HCT116 (cell line): ENCODE measurements at regions not wholly inside any gene's neighbourhood (a gene's known extent, or its start where the extent isn't known, plus 50 kb on each side); places are given as distances from the start of the nearest gene placed in this dataset.

Experiments used
- ATAC-seq: fragments of 200-7000 bp; cut with Tn5 transposase; 2 replicates; pipeline ENCODE4 v1.9.1; 2020; ENCODE audit warnings: mild to moderate bottlenecking, moderate library complexity
- BruUV-seq: library from RNA; stranded (reverse); fragments of 400-500 nt; replicated peaks from 2 replicates; lab custom pipeline; 2021; lab: Mats Ljungman, UMichigan
- CTCF ChIA-PET: fragments of 300-600 bp; sonication (Branson Sonifier 250); formaldehyde crosslinking; loops from one replicate; lab custom pipeline; 2021; ENCODE audit warnings: antibody characterized with exemption; lab: Charles Lee
- POLR2A ChIA-PET: fragments of 300-600, 350-600 bp; sonication (Branson Sonifier 250); formaldehyde crosslinking; loops from one replicate; lab custom pipeline; 2021; ENCODE audit warnings: antibody characterized with exemption; lab: Charles Lee
- RAD21 ChIA-PET, 2 experiments: fragments of 300-600 bp; sonication (Branson Sonifier 250); formaldehyde crosslinking; loops; one replicate each; lab custom pipeline; 2023; ENCODE audit warnings: low total read pairs in 2 of 2; ENCODE audit not compliant: uncharacterized antibody in 2 of 2, unreplicated experiment in 2 of 2, low non-redundant PET in 1 of 2; lab: Charles Lee
- DNase-seq: peaks from one replicate; pipeline ENCODE4 v3.0.0-alpha.2; 2010; ENCODE audit warnings: low read depth, low spot score
- H2AFZ ChIP-seq: fragments of 200-600 bp; shearing (Covaris generic), sonication (generic); 2 replicates; pipeline ENCODE4 v1.6.1; 2017; ENCODE audit warnings: low read depth, mixed run types, mixed read lengths, antibody characterized with exemption, low read length; ENCODE audit not compliant: poor library complexity, severe bottlenecking
- H3K27ac ChIP-seq: 2 replicates; pipeline ENCODE4 v1.5.1; 2012; ENCODE audit warnings: low read depth, low read length
- H3K27me3 ChIP-seq: fragments of 200-600 bp; sonication (generic); 2 replicates; pipeline ENCODE4 v1.6.1; 2016; ENCODE audit warnings: mixed run types, low read length, mixed read lengths; ENCODE audit not compliant: insufficient read depth
- H3K36me3 ChIP-seq, 2 experiments: fragments of 200-500 bp in 1 of 2; fragments of 200-600 bp in 1 of 2; sonication (Bioruptor generic) in 1 of 2; sonication (generic) in 1 of 2; 2 replicates each; pipeline versions ENCODE4 v1.5.1 to v1.6.1; 2014 to 2016; ENCODE audit warnings: low read length in 2 of 2, inconsistent platforms in 1 of 2, mixed read lengths in 1 of 2, mixed run types in 1 of 2; ENCODE audit not compliant: insufficient read depth in 2 of 2, control insufficient read depth in 1 of 2
- H3K4me1 ChIP-seq, 2 experiments: fragments of 200-600 bp in 1 of 2; sonication (generic) in 1 of 2; 2 replicates each; pipeline versions ENCODE4 v1.5.1 to v1.6.1; 2012 to 2017; ENCODE audit warnings: low read length in 2 of 2, inconsistent platforms in 1 of 2, mild to moderate bottlenecking in 1 of 2, mixed read lengths in 1 of 2, mixed run types in 1 of 2, moderate library complexity in 1 of 2; ENCODE audit not compliant: insufficient read depth in 2 of 2, control insufficient read depth in 1 of 2
- H3K4me2 ChIP-seq: fragments of 200-600 bp; sonication (generic); 2 replicates; pipeline ENCODE4 v1.6.1; 2017; ENCODE audit warnings: mixed run types, low read length, mixed read lengths
- H3K4me3 ChIP-seq, 2 experiments: fragments of 200-600 bp in 1 of 2; sonication (generic) in 1 of 2; replicated peaks in 1 of 2; 2 replicates each; pipeline ENCODE4 v1.5.1; 2011 to 2016; ENCODE audit warnings: low read length in 2 of 2, control low read depth in 1 of 2, low read depth in 1 of 2, mild to moderate bottlenecking in 1 of 2, mixed read lengths in 1 of 2, mixed run types in 1 of 2
- H3K79me2 ChIP-seq: fragments of 200-600 bp; sonication (generic); 2 replicates; pipeline ENCODE4 v1.6.1; 2017; ENCODE audit warnings: mild to moderate bottlenecking, mixed run types, low read length, moderate library complexity, mixed read lengths; ENCODE audit not compliant: insufficient read depth
- H3K9ac ChIP-seq: fragments of 200-600 bp; sonication (generic); 2 replicates; pipeline ENCODE4 v1.6.1; 2016; ENCODE audit warnings: low read length, mixed read lengths
- H3K9me2 ChIP-seq: fragments of 200-600 bp; sonication (generic), shearing (Covaris generic); 2 replicates; pipeline ENCODE4 v1.6.1; 2017; ENCODE audit warnings: mixed run types, mild to moderate bottlenecking, moderate library complexity; ENCODE audit not compliant: insufficient read depth
- H3K9me3 ChIP-seq, 2 experiments: fragments of 200-500 bp in 1 of 2; fragments of 200-600 bp in 1 of 2; sonication (Bioruptor generic) in 1 of 2; sonication (generic) in 1 of 2; 2 replicates each; pipeline ENCODE4 v1.6.1; 2014 to 2017; ENCODE audit warnings: low read length in 2 of 2, mixed read lengths in 2 of 2, inconsistent platforms in 1 of 2, low read depth in 1 of 2, mild to moderate bottlenecking in 1 of 2, mixed run types in 1 of 2, moderate library complexity in 1 of 2; ENCODE audit not compliant: control insufficient read depth in 1 of 2, insufficient read depth in 1 of 2
- H4K20me1 ChIP-seq: fragments of 200-600 bp; sonication (generic), shearing (Covaris generic); 2 replicates; pipeline ENCODE4 v1.6.1; 2017; ENCODE audit warnings: mixed run types, mild to moderate bottlenecking, moderate library complexity; ENCODE audit not compliant: insufficient read depth
- CBX3 ChIP-seq: IDR thresholded peaks from 2 replicates; pipeline ENCODE4 v1.6.1; 2012; ENCODE audit warnings: low read depth
- CEBPB ChIP-seq: IDR thresholded peaks from 2 replicates; pipeline ENCODE4 v1.6.1; 2012; ENCODE audit warnings: low read depth
- EGR1 ChIP-seq: IDR thresholded peaks from 2 replicates; pipeline ENCODE4 v1.6.1; 2012; ENCODE audit warnings: low read depth
- ELF1 ChIP-seq: IDR thresholded peaks from 2 replicates; pipeline ENCODE4 v1.6.1; 2012; ENCODE audit warnings: low read depth, borderline replicate concordance
- EZH2 ChIP-seq: fragments of 200-600 bp; sonication (generic); IDR thresholded peaks from 2 replicates; pipeline ENCODE4 v1.6.1; 2017; ENCODE audit warnings: antibody characterized with exemption, mixed run types
- EZH2phosphoT487 ChIP-seq: fragments of 200-600 bp; IDR thresholded peaks from 2 replicates; pipeline ENCODE4 v1.6.1; 2018; ENCODE audit warnings: antibody characterized with exemption, borderline replicate concordance
- FOSL1 ChIP-seq: IDR thresholded peaks from 2 replicates; pipeline ENCODE4 v1.6.1; 2012; ENCODE audit warnings: low read depth
- JUND ChIP-seq: IDR thresholded peaks from 2 replicates; pipeline ENCODE4 v1.6.1; 2012
- POLR2A ChIP-seq: IDR thresholded peaks from 2 replicates; pipeline ENCODE4 v1.7.0; 2011; ENCODE audit warnings: borderline replicate concordance; ENCODE audit not compliant: insufficient read depth, insufficient read length; ENCODE audit errors: extremely low read depth
- POLR2AphosphoS5 ChIP-seq: IDR thresholded peaks from 2 replicates; pipeline ENCODE4 v1.6.1; 2011; ENCODE audit warnings: mild to moderate bottlenecking, low read depth, low read length, moderate library complexity
- RAD21 ChIP-seq: IDR thresholded peaks from 2 replicates; pipeline ENCODE4 v1.6.1; 2012; ENCODE audit warnings: low read depth, mild to moderate bottlenecking
- SP1 ChIP-seq: IDR thresholded peaks from 2 replicates; pipeline ENCODE4 v1.6.1; 2012; ENCODE audit warnings: low read depth
- TCF7L2 ChIP-seq: IDR thresholded peaks from 2 replicates; pipeline ENCODE4 v1.7.0; 2011; ENCODE audit warnings: borderline replicate concordance, inconsistent platforms; ENCODE audit not compliant: insufficient read depth, insufficient read length; ENCODE audit errors: extremely low read depth
- ZBTB33 ChIP-seq: IDR thresholded peaks from 2 replicates; pipeline ENCODE4 v1.6.1; 2011; ENCODE audit warnings: mild to moderate bottlenecking, low read length, moderate library complexity; ENCODE audit not compliant: insufficient replicate concordance; ENCODE audit errors: extremely low read depth
- ZFX ChIP-seq: fragments of 450-650 bp; IDR thresholded peaks from 2 replicates; pipeline ENCODE4 v1.6.1; 2017
- ZNF274 ChIP-seq: fragments of 200-500 bp; sonication (Bioruptor generic); IDR thresholded peaks from 2 replicates; pipeline ENCODE4 v1.6.1; 2014; ENCODE audit warnings: mild to moderate bottlenecking, low read depth, low read length, inconsistent platforms
- intact Hi-C: fragments of 100-400 bp; cut with micrococcal nuclease; formaldehyde crosslinking; loops from 2 replicates; pipeline ENCODE4 v1.10.0; 2022
- TF ChIP-seq, protein P1 (sequence below): IDR thresholded peaks from 2 replicates; pipeline ENCODE4 v1.6.1; 2012; ENCODE audit warnings: low read depth
- TF ChIP-seq, protein P2 (sequence below): IDR thresholded peaks from 2 replicates; pipeline ENCODE4 v1.6.1; 2012

DNA sequence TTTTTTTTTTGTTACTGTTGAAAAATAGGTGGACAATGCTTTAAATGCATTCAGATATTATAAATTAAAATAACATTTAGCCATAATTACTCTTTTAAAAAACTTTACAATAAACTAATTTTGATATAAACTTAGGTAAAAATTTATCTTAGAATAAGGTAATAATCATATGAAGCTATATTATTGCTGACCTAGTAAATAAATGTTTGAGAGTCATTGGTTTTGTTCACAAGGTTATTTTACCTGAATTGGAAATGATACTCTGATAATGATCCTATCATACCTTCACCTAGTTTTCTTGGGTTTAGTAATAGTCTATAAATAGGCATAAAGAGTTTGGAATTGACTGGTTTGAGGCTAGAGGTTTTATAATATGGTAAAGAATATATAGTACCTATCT, 1076.4 kb upstream of the CDH6 start:
- H3K27ac ChIP-seq = no peak overlapping the region
- H3K27me3 ChIP-seq = no peaks in the 10 kb centered on the region
- POLR2A ChIA-PET = no interaction called here
- H3K4me3 ChIP-seq = no peak overlapping the region
- no peaks in the 10 kb centered on the region; a peak in 1 of 4 replicates for H3K36me3 ChIP-seq
- no peak overlapping the region for H2AFZ ChIP-seq
- no peaks in the 10 kb centered on the region for H3K9me2 ChIP-seq
- intact Hi-C loops = no loop called here
- TF ChIP-seq ELF1 (no peak), EGR1 (no peak)
- BruUV-seq = no TSS peak
- H3K79me2 ChIP-seq = no peaks in the 10 kb centered on the region
- RAD21 ChIA-PET = no interaction called here
- no peaks in the 10 kb centered on the region for H4K20me1 ChIP-seq
- no peak overlapping the region for H3K4me2 ChIP-seq
- no peak overlapping the region for H3K9ac ChIP-seq
- DNase-seq (no peak), ATAC-seq (no peak)
- no peaks in the 10 kb centered on the region for H3K4me1 ChIP-seq
- CTCF ChIA-PET = no interaction called here
- H3K9me3 ChIP-seq = peaks cover 9 to 43% of the 10 kb centered on the region in 2 experiments; a peak in 2 of 4 replicates

GRCh38 chr5:30113542-30113941, 1079.9 kb upstream of the CDH6 start:
- Histone ChIP-seq H2AFZ (no peak overlapping the region), H3K4me2 (no peak overlapping the region), H3K27me3 (no peaks in the 10 kb centered on the region), H3K79me2 (no peaks in the 10 kb centered on the region), H3K9me3 (peaks cover 0 to 30% of the 10 kb centered on the region in 2 experiments; a peak in 2 of 4 replicates), H4K20me1 (no peaks in the 10 kb centered on the region), H3K9me2 (no peaks in the 10 kb centered on the region), H3K36me3 (no peaks in the 10 kb centered on the region; a peak in 1 of 4 replicates), H3K4me1 (no peaks in the 10 kb centered on the region), H3K4me3 (no peak overlapping the region), H3K9ac (no peak overlapping the region), H3K27ac (no peak overlapping the region)
- BruUV-seq = no TSS peak
- RAD21 ChIA-PET = no interaction called here
- ATAC-seq (no peak), DNase-seq (no peak)
- POLR2A ChIA-PET = no interaction called here
- CTCF ChIA-PET = no interaction called here
- intact Hi-C loops = no loop called here
- TF ChIP-seq JUND = no peak
- no peak for TF ChIP-seq EZH2phosphoT487
- no peak for TF ChIP-seq RAD21
- TF ChIP-seq POLR2AphosphoS5 = no peak
- no peak for TF ChIP-seq ZNF274
- TF ChIP-seq FOSL1 = no peak
- no peak for TF ChIP-seq ZFX
- TF ChIP-seq ZBTB33 = no peak
- TF ChIP-seq CBX3 = no peak
- no peak for TF ChIP-seq EZH2
- TF ChIP-seq POLR2A = no peak
- TF ChIP-seq TCF7L2 = no peak
- TF ChIP-seq SP1 = no peak
- TF ChIP-seq CEBPB = no peak
- no peak for TF ChIP-seq EGR1
- TF ChIP-seq, protein P1, sequence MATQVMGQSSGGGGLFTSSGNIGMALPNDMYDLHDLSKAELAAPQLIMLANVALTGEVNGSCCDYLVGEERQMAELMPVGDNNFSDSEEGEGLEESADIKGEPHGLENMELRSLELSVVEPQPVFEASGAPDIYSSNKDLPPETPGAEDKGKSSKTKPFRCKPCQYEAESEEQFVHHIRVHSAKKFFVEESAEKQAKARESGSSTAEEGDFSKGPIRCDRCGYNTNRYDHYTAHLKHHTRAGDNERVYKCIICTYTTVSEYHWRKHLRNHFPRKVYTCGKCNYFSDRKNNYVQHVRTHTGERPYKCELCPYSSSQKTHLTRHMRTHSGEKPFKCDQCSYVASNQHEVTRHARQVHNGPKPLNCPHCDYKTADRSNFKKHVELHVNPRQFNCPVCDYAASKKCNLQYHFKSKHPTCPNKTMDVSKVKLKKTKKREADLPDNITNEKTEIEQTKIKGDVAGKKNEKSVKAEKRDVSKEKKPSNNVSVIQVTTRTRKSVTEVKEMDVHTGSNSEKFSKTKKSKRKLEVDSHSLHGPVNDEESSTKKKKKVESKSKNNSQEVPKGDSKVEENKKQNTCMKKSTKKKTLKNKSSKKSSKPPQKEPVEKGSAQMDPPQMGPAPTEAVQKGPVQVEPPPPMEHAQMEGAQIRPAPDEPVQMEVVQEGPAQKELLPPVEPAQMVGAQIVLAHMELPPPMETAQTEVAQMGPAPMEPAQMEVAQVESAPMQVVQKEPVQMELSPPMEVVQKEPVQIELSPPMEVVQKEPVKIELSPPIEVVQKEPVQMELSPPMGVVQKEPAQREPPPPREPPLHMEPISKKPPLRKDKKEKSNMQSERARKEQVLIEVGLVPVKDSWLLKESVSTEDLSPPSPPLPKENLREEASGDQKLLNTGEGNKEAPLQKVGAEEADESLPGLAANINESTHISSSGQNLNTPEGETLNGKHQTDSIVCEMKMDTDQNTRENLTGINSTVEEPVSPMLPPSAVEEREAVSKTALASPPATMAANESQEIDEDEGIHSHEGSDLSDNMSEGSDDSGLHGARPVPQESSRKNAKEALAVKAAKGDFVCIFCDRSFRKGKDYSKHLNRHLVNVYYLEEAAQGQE = no peak
- TF ChIP-seq, protein P2, sequence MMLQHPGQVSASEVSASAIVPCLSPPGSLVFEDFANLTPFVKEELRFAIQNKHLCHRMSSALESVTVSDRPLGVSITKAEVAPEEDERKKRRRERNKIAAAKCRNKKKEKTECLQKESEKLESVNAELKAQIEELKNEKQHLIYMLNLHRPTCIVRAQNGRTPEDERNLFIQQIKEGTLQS = no peak
